B cell (primary cell): ENCODE measurements at regions not wholly inside any gene's neighbourhood (a gene's known extent, or its start where the extent isn't known, plus 50 kb on each side); places are given as distances from the start of the nearest gene placed in this dataset.

Experiments
- ATAC-seq: fragments of 200-7000 bp; cut with Tn5 transposase; one replicate; pipeline ENCODE4 v1.10.0; 2021; ENCODE audit warnings: low read depth, mild to moderate bottlenecking, moderate number of reproducible peaks, moderate library complexity
- CTCF ChIA-PET: fragments of 350-600 bp; sonication (Branson Sonifier 250); formaldehyde crosslinking; loops from one replicate; lab custom pipeline; 2021; ENCODE audit warnings: antibody characterized with exemption, inconsistent platforms; lab: Charles Lee
- POLR2A ChIA-PET: fragments of 350-600 bp; sonication (Branson Sonifier 250); formaldehyde crosslinking; loops from one replicate; lab custom pipeline; 2021; ENCODE audit warnings: antibody characterized with exemption; lab: Charles Lee
- DNase-seq: peaks from one replicate; pipeline ENCODE4 v3.0.0; 2013
- H2AFZ ChIP-seq: 2 replicates; pipeline ENCODE4 v1.6.1; 2012; ENCODE audit warnings: mild to moderate bottlenecking, low read depth, low read length; ENCODE audit not compliant: insufficient read depth, poor library complexity, severe bottlenecking
- H3K27ac ChIP-seq, 2 donors: 1 replicate in 1 of 2; 2 replicates in 1 of 2; pipeline ENCODE4 v1.5.1; 2012 to 2013; ENCODE audit warnings: low read length in 2 of 2, mild to moderate bottlenecking in 2 of 2, moderate library complexity in 1 of 2
- H3K27me3 ChIP-seq, 4 experiments: fragments of 200-600 bp in 1 of 4; sonication (generic) in 1 of 4; replicated peaks in 1 of 4; 1 replicate in 2 of 4; 2 replicates in 2 of 4; pipeline versions ENCODE4 v1.6.1 to v1.7.0; 2013 to 2016; ENCODE audit warnings: low read length in 3 of 4, mild to moderate bottlenecking in 2 of 4, mixed read lengths in 1 of 4, moderate library complexity in 1 of 4; ENCODE audit not compliant: insufficient read depth in 4 of 4, control insufficient read depth in 3 of 4; ENCODE audit errors: control extremely low read depth in 1 of 4
- H3K36me3 ChIP-seq, 2 experiments: replicated peaks in 1 of 2; 1 replicate in 1 of 2; 2 replicates in 1 of 2; pipeline versions ENCODE4 v1.6.1 to v1.7.1; 2013; ENCODE audit warnings: low read length in 1 of 2; ENCODE audit not compliant: insufficient read depth in 2 of 2, control insufficient read depth in 1 of 2; ENCODE audit errors: control extremely low read depth in 1 of 2, extremely low read depth in 1 of 2
- H3K4me1 ChIP-seq, 2 donors: fragments of 200-600 bp in 1 of 2; sonication (generic) in 1 of 2; 1 replicate in 1 of 2; 2 replicates in 1 of 2; pipeline versions ENCODE4 v1.5.1 to v1.6.1; 2013 to 2017; ENCODE audit warnings: low read length in 2 of 2; ENCODE audit not compliant: control insufficient read depth in 2 of 2, insufficient read depth in 2 of 2
- H3K4me2 ChIP-seq: replicated peaks from 2 replicates; pipeline ENCODE3; 2012; ENCODE audit warnings: mild to moderate bottlenecking, low read depth, low read length; ENCODE audit not compliant: poor library complexity, severe bottlenecking
- H3K4me3 ChIP-seq, 5 experiments: fragments of 200-600 bp in 1 of 5; sonication (generic) in 1 of 5; 1 replicate in 3 of 5; 2 replicates in 2 of 5; pipeline versions ENCODE4 v1.5.1 to v1.7.0; 2011 to 2016; ENCODE audit warnings: low read length in 4 of 5, mild to moderate bottlenecking in 4 of 5, low read depth in 2 of 5, control low read depth in 1 of 5, moderate library complexity in 1 of 5; ENCODE audit not compliant: insufficient read depth in 1 of 5; ENCODE audit errors: control extremely low read depth in 1 of 5, extremely low read depth in 1 of 5
- H3K79me2 ChIP-seq: fragments of 200-600 bp; sonication (generic); one replicate; pipeline ENCODE4 v1.6.0; 2016; ENCODE audit warnings: low read length; ENCODE audit not compliant: control insufficient read depth, insufficient read depth
- H3K9ac ChIP-seq: fragments of 200-600 bp; sonication (generic); 2 replicates; pipeline ENCODE4 v1.6.1; 2017; ENCODE audit warnings: mild to moderate bottlenecking, low read length, moderate library complexity
- H3K9me3 ChIP-seq, 3 donors: one replicate each; pipeline versions ENCODE4 v1.6.1 to v1.7.1; 2013; ENCODE audit warnings: low read length in 2 of 3; ENCODE audit not compliant: control insufficient read depth in 2 of 3, insufficient read depth in 1 of 3; ENCODE audit errors: control extremely low read depth in 1 of 3
- H4K20me1 ChIP-seq: 2 replicates; pipeline ENCODE4 v1.6.0; 2012; ENCODE audit warnings: mild to moderate bottlenecking, low read length; ENCODE audit not compliant: insufficient read depth, control insufficient read depth, poor library complexity, severe bottlenecking
- H3K27ac Mint-ChIP-seq: one replicate; pipeline ENCODE4 v1.8.0; 2021; ENCODE audit warnings: mixed read lengths
- H3K27me3 Mint-ChIP-seq: one replicate; pipeline ENCODE4 v1.8.0; 2021; ENCODE audit warnings: mixed read lengths
- H3K4me1 Mint-ChIP-seq: one replicate; pipeline ENCODE4 v1.8.0; 2021; ENCODE audit warnings: mixed read lengths
- H3K4me3 Mint-ChIP-seq: one replicate; pipeline ENCODE4 v1.8.0; 2021; ENCODE audit warnings: mixed read lengths
- H3K9me3 Mint-ChIP-seq: one replicate; pipeline ENCODE4 v1.8.0; 2022; ENCODE audit warnings: mixed read lengths; ENCODE audit not compliant: insufficient read depth
- CTCF ChIP-seq: fragments of 200-600 bp; IDR thresholded peaks from one replicate; pipeline ENCODE4 v1.8.0; 2022; ENCODE audit warnings: antibody characterized with exemption, mild to moderate bottlenecking
- EZH2 ChIP-seq: IDR thresholded peaks from 2 replicates; pipeline ENCODE4 v1.6.1; 2012; ENCODE audit warnings: borderline replicate concordance, low read depth, mild to moderate bottlenecking, moderate library complexity, low read length; ENCODE audit not compliant: insufficient read depth, poor library complexity, severe bottlenecking
- WGBS: methylation state at CpG from one replicate; pipeline ENCODE4 v1.1.5; 2013; ENCODE audit warnings: missing lambda C conversion rate; ENCODE audit not compliant: insufficient coverage; 5-methylcytosine and 5-hydroxymethylcytosine counted together
- intact Hi-C: fragments of 100-400 bp; cut with micrococcal nuclease; formaldehyde crosslinking; loops from one replicate; pipeline ENCODE4 v1.10.0; 2022

- intact Hi-C loops, result no loop called here
- Histone ChIP-seq H3K79me2 (no peaks in the 10 kb centered on the region), H3K4me1 (no peaks in the 10 kb centered on the region), H3K4me2 (no peak overlapping the region), H3K9ac (no peak overlapping the region), H3K9me3 (no peaks in the 10 kb centered on the region), H3K27me3 (no peaks in the 10 kb centered on the region), H3K36me3 (no peaks in the 10 kb centered on the region), H4K20me1 (no peaks in the 10 kb centered on the region), H3K4me3 (no peak overlapping the region), H2AFZ (no peak overlapping the region), H3K27ac (no peak overlapping the region)
- POLR2A ChIA-PET, result no interaction called here
- Mint-ChIP-seq H3K9me3 (no peaks in the 10 kb centered on the region), H3K4me1 (no peaks in the 10 kb centered on the region), H3K4me3 (no peak overlapping the region), H3K27ac (no peak overlapping the region), H3K27me3 (peaks cover 25% of the 10 kb centered on the region)
- no peak for TF ChIP-seq CTCF
- TF ChIP-seq EZH2, result no peak
- DNase-seq (no peak), ATAC-seq (no peak)
- CTCF ChIA-PET, result no interaction called here
- WGBS, result 100% methylated on average over 3 of the region's 5 CpGs
Measured at GRCh38 chr5:158020555-158021418, 161.8 kb upstream of the CLINT1 start.

- Histone ChIP-seq H3K27me3 (peaks cover 0 to 3% (median 0%) of the 10 kb centered on the region in 4 experiments), H3K36me3 (no peaks in the 10 kb centered on the region), H3K4me3 (no peak overlapping the region), H3K9me3 (no peaks in the 10 kb centered on the region), H2AFZ (no peak overlapping the region), H3K27ac (no peak overlapping the region), H3K79me2 (no peaks in the 10 kb centered on the region), H4K20me1 (no peaks in the 10 kb centered on the region), H3K9ac (no peak overlapping the region), H3K4me1 (no peaks in the 10 kb centered on the region), H3K4me2 (no peak overlapping the region)
- 100% methylated on average over 1 of the region's 2 CpGs for WGBS
- DNase-seq (no peak), ATAC-seq (no peak)
- Mint-ChIP-seq H3K9me3 (no peaks in the 10 kb centered on the region), H3K27me3 (peaks cover 8% of the 10 kb centered on the region), H3K27ac (no peak overlapping the region), H3K4me1 (no peaks in the 10 kb centered on the region), H3K4me3 (no peak overlapping the region)
- ChIA-PET CTCF (no interaction called here), POLR2A (no interaction called here)
- intact Hi-C loops, result no loop called here
- TF ChIP-seq EZH2 (no peak), CTCF (no peak)
Measured at GRCh38 chr5:158017469-158017868, 158.5 kb upstream of the CLINT1 start.
